OCI-LY3 (cell line): ENCODE measurements at regions not wholly inside any gene's neighbourhood (a gene's known extent, or its start where the extent isn't known, plus 50 kb on each side); places are given as distances from the start of the nearest gene placed in this dataset.
A peak's percentile ranks its signal among the peaks of the same experiment; 100 is the strongest.

ENCODE experiments used
- H2AFZ ChIP-seq: fragments of 200-600, 300-600 bp; shearing (Covaris generic); 2 replicates; pipeline ENCODE4 v1.6.0; 2014; ENCODE audit warnings: antibody characterized with exemption, low read depth, low read length
- H3K27ac ChIP-seq: fragments of 200-600, 300-600 bp; sonication (generic); 2 replicates; pipeline ENCODE4 v1.5.1; 2014; ENCODE audit warnings: mild to moderate bottlenecking, low read length, moderate library complexity, mixed read lengths
- H3K27me3 ChIP-seq: fragments of 200-600, 300-600 bp; sonication (generic); 2 replicates; pipeline ENCODE4 v1.6.1; 2014; ENCODE audit warnings: low read depth, low read length, mixed read lengths
- H3K36me3 ChIP-seq: fragments of 200-600, 300-600 bp; sonication (generic); replicated peaks from 2 replicates; pipeline ENCODE3; 2014; ENCODE audit warnings: low read depth, low read length, mixed read lengths
- H3K4me1 ChIP-seq: fragments of 300-600, 200-600 bp; sonication (generic); 2 replicates; pipeline ENCODE4 v1.6.1; 2014; ENCODE audit warnings: low read length, mixed read lengths
- H3K4me2 ChIP-seq: fragments of 200-600, 300-600 bp; sonication (generic); 2 replicates; pipeline ENCODE4 v1.6.1; 2014; ENCODE audit warnings: low read length, mixed read lengths
- H3K4me3 ChIP-seq: fragments of 300-600, 200-600 bp; sonication (generic); 2 replicates; pipeline ENCODE4 v1.5.1; 2014; ENCODE audit warnings: antibody characterized with exemption, mild to moderate bottlenecking, low read length, moderate library complexity
- H3K79me2 ChIP-seq: fragments of 300-600, 200-600 bp; shearing (Covaris generic); 2 replicates; pipeline ENCODE4 v1.6.1; 2014; ENCODE audit warnings: mild to moderate bottlenecking, low read length, mixed read lengths
- H3K9ac ChIP-seq: fragments of 300-600, 200-600 bp; shearing (Covaris generic); 2 replicates; pipeline ENCODE4 v1.6.0; 2014; ENCODE audit warnings: mild to moderate bottlenecking, low read length, moderate library complexity
- H3K9me3 ChIP-seq: fragments of 200-600, 300-600 bp; shearing (Covaris generic); 2 replicates; pipeline ENCODE4 v1.6.1; 2014; ENCODE audit warnings: low read length, mixed read lengths; ENCODE audit not compliant: insufficient read depth
- H4K20me1 ChIP-seq: fragments of 200-600, 300-600 bp; sonication (generic); 2 replicates; pipeline ENCODE4 v1.6.1; 2016; ENCODE audit warnings: low read length, mixed read lengths; ENCODE audit not compliant: insufficient read depth
- EZH2phosphoT487 ChIP-seq: fragments of 200-600 bp; shearing (Covaris generic); IDR thresholded peaks from 2 replicates; pipeline ENCODE4 v1.6.1; 2018; ENCODE audit warnings: antibody characterized with exemption, mixed run types, low read depth
- TF ChIP-seq, protein P1 (sequence below): fragments of 200-600, 300-600 bp; sonication (generic); IDR thresholded peaks from 2 replicates; pipeline ENCODE4 v1.5.1; 2014; ENCODE audit warnings: antibody characterized with exemption, low read length, low read depth

- Histone ChIP-seq H2AFZ (peak overlapping the region; percentile 86), H3K4me1 (no peaks in the 10 kb centered on the region), H3K9me3 (no peaks in the 10 kb centered on the region), H3K4me3 (no peak overlapping the region), H3K27me3 (peaks cover 3% of the 10 kb centered on the region; the same call in 1 of the 2 replicates), H4K20me1 (no peaks in the 10 kb centered on the region), H3K36me3 (no peaks in the 10 kb centered on the region), H3K79me2 (no peaks in the 10 kb centered on the region), H3K4me2 (no peak overlapping the region), H3K27ac (no peak overlapping the region), H3K9ac (no peak overlapping the region)
- TF ChIP-seq EZH2phosphoT487: no peak
- TF ChIP-seq, protein P1, sequence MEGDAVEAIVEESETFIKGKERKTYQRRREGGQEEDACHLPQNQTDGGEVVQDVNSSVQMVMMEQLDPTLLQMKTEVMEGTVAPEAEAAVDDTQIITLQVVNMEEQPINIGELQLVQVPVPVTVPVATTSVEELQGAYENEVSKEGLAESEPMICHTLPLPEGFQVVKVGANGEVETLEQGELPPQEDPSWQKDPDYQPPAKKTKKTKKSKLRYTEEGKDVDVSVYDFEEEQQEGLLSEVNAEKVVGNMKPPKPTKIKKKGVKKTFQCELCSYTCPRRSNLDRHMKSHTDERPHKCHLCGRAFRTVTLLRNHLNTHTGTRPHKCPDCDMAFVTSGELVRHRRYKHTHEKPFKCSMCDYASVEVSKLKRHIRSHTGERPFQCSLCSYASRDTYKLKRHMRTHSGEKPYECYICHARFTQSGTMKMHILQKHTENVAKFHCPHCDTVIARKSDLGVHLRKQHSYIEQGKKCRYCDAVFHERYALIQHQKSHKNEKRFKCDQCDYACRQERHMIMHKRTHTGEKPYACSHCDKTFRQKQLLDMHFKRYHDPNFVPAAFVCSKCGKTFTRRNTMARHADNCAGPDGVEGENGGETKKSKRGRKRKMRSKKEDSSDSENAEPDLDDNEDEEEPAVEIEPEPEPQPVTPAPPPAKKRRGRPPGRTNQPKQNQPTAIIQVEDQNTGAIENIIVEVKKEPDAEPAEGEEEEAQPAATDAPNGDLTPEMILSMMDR: peak; percentile 66
These were observed 283.3 kb upstream of the PWP1 start for GRCh38 chr12:107402041-107403022.

DNA sequence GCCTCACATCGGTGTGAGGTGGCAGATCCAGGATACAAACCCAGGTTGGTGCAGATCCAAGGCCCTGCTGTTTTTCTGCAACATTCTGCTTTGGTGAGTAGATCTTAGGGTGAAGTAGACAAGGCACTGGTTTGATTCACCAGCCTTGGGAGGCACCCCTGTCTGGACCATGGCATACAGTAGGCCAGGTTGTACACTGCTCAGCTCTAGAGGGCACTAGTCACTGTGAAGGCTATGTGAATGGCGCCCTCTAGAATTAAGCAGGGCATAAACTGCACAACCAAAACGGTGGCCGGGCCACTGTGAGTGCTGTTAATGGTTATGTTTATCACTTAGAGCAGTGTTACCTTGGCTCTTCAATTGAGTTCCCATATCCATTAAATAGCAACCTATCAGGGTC is 280.6 kb upstream of the PWP1 start:
- no peaks in the 10 kb centered on the region for H4K20me1 ChIP-seq
- H3K27ac ChIP-seq: no peak overlapping the region
- no peak overlapping the region for H3K9ac ChIP-seq
- H3K79me2 ChIP-seq: no peaks in the 10 kb centered on the region
- no peak overlapping the region for H2AFZ ChIP-seq
- H3K9me3 ChIP-seq: no peaks in the 10 kb centered on the region
- no peak overlapping the region for H3K4me3 ChIP-seq
- H3K4me2 ChIP-seq: no peak overlapping the region
- peaks cover 3% of the 10 kb centered on the region for H3K27me3 ChIP-seq
- TF ChIP-seq, protein P1: peak; percentile 78
- no peak for TF ChIP-seq EZH2phosphoT487
- no peaks in the 10 kb centered on the region for H3K4me1 ChIP-seq
- no peaks in the 10 kb centered on the region for H3K36me3 ChIP-seq

DNA sequence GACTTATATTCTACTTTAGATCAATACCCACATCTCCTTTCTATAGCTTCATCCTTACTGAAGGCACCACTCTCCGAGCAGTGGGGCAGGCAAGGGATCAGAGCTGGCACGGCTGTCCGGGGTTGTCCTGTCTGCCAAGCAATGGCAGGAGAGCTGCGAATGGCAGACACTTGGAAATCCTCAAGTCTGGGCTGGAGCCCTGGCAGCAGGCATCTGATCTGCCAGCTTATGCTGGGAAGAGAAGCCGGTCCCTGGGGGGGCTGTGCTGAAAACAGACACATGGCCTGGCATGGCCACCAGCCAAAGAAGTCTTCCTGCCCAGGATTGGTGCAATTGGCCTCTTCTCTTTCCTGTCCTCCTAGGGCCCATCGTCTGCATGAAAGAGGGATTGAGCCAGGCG is 280.2 kb upstream of the PWP1 start:
- Histone ChIP-seq H3K36me3 (no peaks in the 10 kb centered on the region), H3K9ac (no peak overlapping the region), H3K79me2 (no peaks in the 10 kb centered on the region), H3K4me3 (no peak overlapping the region), H4K20me1 (no peaks in the 10 kb centered on the region), H3K9me3 (no peaks in the 10 kb centered on the region), H3K27ac (no peak overlapping the region), H3K4me2 (no peak overlapping the region), H3K27me3 (peaks cover 6% of the 10 kb centered on the region), H3K4me1 (no peaks in the 10 kb centered on the region), H2AFZ (no peak overlapping the region)
- TF ChIP-seq, protein P1: no peak
- no peak for TF ChIP-seq EZH2phosphoT487

DNA sequence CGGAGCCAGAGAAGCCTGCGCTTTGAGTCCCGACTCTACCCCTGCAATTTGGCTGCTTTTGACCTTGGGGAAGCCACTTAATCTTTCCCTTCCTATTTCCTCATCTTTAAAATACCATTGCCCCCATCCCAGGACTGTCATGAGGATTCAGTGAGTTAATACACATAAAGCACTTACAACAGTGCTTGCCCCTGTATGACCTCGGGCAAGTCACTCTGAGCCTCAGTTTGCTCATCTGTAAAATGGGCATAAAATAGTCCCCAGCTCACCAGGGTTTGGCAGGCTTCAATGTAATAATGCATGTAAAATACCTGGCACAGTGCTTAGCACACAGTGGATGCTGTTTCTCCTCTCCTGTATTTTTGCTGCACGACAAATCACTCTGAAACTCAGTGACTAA is 278.7 kb upstream of the PWP1 start:
- no peak for TF ChIP-seq EZH2phosphoT487
- TF ChIP-seq, protein P1: no peak
- Histone ChIP-seq H3K36me3 (no peaks in the 10 kb centered on the region), H3K9ac (no peak overlapping the region), H3K79me2 (no peaks in the 10 kb centered on the region), H3K4me1 (no peaks in the 10 kb centered on the region), H4K20me1 (no peaks in the 10 kb centered on the region), H2AFZ (no peak overlapping the region), H3K9me3 (no peaks in the 10 kb centered on the region), H3K4me2 (no peak overlapping the region), H3K27ac (no peak overlapping the region), H3K27me3 (peaks cover 9% of the 10 kb centered on the region), H3K4me3 (no peak overlapping the region)
